HG03103 (cell line): ENCODE measurements at regions not wholly inside any gene's neighbourhood (a gene's known extent, or its start where the extent isn't known, plus 50 kb on each side); places are given as distances from the start of the nearest gene placed in this dataset.

Experiments
- ATAC-seq: cut with Tn5 transposase; IDR thresholded peaks from one replicate; pipeline ENCODE4 v1.9.1; 2021; ENCODE audit warnings: low read depth; ENCODE audit not compliant: unreplicated experiment

- no peak for ATAC-seq
These were observed 179.3 kb downstream of the SEC14L1 start for GRCh38 chr17:77320044-77320440.

GRCh38 chr17:77320485-77321256 lies 179.9 kb downstream of the SEC14L1 start:
- no peak for ATAC-seq

GRCh38 chr17:77321649-77322513 lies 181.1 kb downstream of the SEC14L1 start:
- ATAC-seq = no peak

- ATAC-seq = no peak
These were observed 182.0 kb downstream of the SEC14L1 start for GRCh38 chr17:77322514-77323412.

GRCh38 chr17:77323413-77324171 lies 182.8 kb downstream of the SEC14L1 start:
- no peak for ATAC-seq

- ATAC-seq = no peak
These were observed 183.5 kb downstream of the SEC14L1 start for GRCh38 chr17:77324227-77324626.

GRCh38 chr17:77325577-77326075 lies 184.9 kb downstream of the SEC14L1 start:
- peak; percentile 23 for ATAC-seq

- ATAC-seq = no peak
These were observed 185.4 kb downstream of the SEC14L1 start for GRCh38 chr17:77326076-77326591.

GRCh38 chr17:77326636-77327035 lies 185.9 kb downstream of the SEC14L1 start:
- no peak for ATAC-seq

- ATAC-seq = no peak
These were observed 186.4 kb downstream of the SEC14L1 start for GRCh38 chr17:77327181-77327565.

GRCh38 chr17:77327566-77328464 lies 187.0 kb downstream of the SEC14L1 start:
- no peak for ATAC-seq

- ATAC-seq = no peak
These were observed 188.3 kb downstream of the SEC14L1 start for GRCh38 chr17:77328823-77329740.

- ATAC-seq = no peak
These were observed 189.2 kb downstream of the SEC14L1 start for GRCh38 chr17:77329741-77330531.

- no peak for ATAC-seq
These were observed 189.9 kb downstream of the SEC14L1 start for GRCh38 chr17:77330602-77331081.

GRCh38 chr17:77331301-77331864 lies 190.6 kb downstream of the SEC14L1 start:
- peak; percentile 58 for ATAC-seq
